ENCODE measurements at regions not wholly inside any gene's neighbourhood (a gene's known extent, or its start where the extent isn't known, plus 50 kb on each side); places are given as distances from the start of the nearest gene placed in this dataset.

DNA sequence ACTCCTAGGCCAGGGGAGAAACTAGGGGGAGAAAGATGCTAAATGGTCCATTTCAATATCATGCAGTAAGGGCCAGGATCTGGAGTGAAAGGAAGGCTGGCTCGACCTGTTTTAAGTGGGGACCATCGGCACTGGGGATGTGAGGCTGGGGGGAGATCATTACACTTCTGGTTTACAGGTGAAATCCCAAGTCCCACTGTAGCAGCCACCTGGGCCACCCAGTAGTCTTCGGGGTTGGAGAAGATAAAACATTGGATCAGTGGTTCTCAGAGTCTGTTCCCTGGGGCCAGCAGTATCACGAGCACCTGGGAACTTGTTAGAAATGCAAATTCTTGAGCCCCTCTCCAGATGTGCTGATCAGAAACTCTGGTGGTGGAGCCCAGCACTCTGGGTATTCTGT, 111.3 kb upstream of the ALDH1B1 start:
- TF ChIP-seq, protein P1, sequence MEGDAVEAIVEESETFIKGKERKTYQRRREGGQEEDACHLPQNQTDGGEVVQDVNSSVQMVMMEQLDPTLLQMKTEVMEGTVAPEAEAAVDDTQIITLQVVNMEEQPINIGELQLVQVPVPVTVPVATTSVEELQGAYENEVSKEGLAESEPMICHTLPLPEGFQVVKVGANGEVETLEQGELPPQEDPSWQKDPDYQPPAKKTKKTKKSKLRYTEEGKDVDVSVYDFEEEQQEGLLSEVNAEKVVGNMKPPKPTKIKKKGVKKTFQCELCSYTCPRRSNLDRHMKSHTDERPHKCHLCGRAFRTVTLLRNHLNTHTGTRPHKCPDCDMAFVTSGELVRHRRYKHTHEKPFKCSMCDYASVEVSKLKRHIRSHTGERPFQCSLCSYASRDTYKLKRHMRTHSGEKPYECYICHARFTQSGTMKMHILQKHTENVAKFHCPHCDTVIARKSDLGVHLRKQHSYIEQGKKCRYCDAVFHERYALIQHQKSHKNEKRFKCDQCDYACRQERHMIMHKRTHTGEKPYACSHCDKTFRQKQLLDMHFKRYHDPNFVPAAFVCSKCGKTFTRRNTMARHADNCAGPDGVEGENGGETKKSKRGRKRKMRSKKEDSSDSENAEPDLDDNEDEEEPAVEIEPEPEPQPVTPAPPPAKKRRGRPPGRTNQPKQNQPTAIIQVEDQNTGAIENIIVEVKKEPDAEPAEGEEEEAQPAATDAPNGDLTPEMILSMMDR (IDR thresholded peaks at IDR 0.05), result no peak
- TF ChIP-seq POLR2A (IDR thresholded peaks at IDR 0.05), result no peak

Measured in right lobe of liver (tissue), 4 donors.